ENCODE measurements at regions not wholly inside any gene's neighbourhood (a gene's known extent, or its start where the extent isn't known, plus 50 kb on each side); places are given as distances from the start of the nearest gene placed in this dataset.

DNA sequence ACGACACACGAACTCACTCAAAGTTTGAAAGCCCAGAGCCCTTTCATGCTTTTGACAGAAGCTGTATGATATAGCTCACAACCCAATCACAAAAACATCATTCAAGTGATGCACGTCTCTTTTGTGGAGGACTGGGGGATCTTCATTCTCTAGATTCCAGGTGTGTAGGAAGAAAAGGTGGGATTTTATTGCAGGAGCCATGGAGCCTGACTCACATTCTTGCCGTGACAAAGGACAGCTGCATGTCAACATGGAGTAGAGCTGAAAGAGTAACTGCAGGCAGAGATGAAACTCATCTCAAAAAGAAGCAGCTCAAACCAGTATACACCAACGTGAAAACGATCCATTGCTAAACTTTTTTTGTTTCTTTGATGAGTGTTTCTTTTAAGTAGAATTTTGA is 50.9 kb upstream of the PDE1A start:
- no peak overlapping the region for H3K4me3 ChIP-seq
- TF ChIP-seq, protein P1, sequence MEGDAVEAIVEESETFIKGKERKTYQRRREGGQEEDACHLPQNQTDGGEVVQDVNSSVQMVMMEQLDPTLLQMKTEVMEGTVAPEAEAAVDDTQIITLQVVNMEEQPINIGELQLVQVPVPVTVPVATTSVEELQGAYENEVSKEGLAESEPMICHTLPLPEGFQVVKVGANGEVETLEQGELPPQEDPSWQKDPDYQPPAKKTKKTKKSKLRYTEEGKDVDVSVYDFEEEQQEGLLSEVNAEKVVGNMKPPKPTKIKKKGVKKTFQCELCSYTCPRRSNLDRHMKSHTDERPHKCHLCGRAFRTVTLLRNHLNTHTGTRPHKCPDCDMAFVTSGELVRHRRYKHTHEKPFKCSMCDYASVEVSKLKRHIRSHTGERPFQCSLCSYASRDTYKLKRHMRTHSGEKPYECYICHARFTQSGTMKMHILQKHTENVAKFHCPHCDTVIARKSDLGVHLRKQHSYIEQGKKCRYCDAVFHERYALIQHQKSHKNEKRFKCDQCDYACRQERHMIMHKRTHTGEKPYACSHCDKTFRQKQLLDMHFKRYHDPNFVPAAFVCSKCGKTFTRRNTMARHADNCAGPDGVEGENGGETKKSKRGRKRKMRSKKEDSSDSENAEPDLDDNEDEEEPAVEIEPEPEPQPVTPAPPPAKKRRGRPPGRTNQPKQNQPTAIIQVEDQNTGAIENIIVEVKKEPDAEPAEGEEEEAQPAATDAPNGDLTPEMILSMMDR (IDR thresholded peaks at IDR 0.05) = no peak
- H3K27ac ChIP-seq = no peak overlapping the region
- intact Hi-C loops (cut with DNase I) = no loop called here
- ATAC-seq (no peak), DNase-seq (no peak)
- H3K4me1 ChIP-seq = no peaks in the 10 kb centered on the region
- no peaks in the 10 kb centered on the region for H3K36me3 ChIP-seq
- no peaks in the 10 kb centered on the region for H3K27me3 ChIP-seq
- peaks cover 0 to 7% of the 10 kb centered on the region in 2 donors for H3K9me3 ChIP-seq

DNA sequence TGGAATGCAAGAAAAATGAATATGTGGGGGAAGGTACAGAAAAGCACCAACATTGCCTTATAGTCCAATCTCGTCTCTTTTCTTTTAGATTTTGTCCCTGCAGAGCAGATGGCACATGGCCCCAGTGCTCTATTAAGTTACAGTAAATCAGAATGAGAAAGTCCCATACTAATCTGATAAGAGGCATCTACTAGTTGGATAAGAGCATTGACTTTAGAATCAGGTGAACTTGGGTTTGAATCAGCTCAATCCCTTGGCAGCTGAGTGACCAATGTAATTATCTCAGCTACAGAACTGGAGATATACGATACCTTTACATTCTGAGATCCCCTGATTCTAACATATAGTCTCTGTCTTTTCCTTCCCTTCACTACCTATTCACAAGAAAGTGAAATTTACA is 54.8 kb upstream of the PDE1A start:
- intact Hi-C loops (cut with DNase I) = no loop called here
- H3K4me1 ChIP-seq = no peaks in the 10 kb centered on the region
- H3K27me3 ChIP-seq = no peaks in the 10 kb centered on the region
- H3K27ac ChIP-seq = no peak overlapping the region
- no peak for DNase-seq
- no peak for ATAC-seq
- no peak overlapping the region for H3K4me3 ChIP-seq
- no peaks in the 10 kb centered on the region for H3K9me3 ChIP-seq
- TF ChIP-seq, protein P1 (IDR thresholded peaks at IDR 0.05) = no peak
- no peaks in the 10 kb centered on the region for H3K36me3 ChIP-seq

DNA sequence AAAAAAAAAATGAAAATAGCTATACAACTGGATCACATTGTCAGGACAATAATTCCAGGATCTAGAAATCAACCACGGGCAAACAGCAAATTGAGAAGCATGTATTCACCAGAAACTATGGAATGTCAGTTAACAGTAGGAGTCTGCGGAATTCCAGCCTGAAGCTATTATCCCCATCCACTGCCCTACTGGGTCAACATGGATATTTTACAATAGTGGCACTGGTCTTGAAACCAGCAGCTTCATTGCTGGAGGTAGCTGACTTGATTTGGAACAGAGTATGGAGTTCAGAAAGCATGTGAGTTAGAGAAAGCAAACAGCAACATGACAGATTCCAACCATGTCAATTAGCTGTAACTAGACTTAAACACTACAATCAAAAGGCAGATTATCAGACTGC is 55.7 kb upstream of the PDE1A start:
- Histone ChIP-seq H3K4me1 (no peaks in the 10 kb centered on the region), H3K27me3 (no peaks in the 10 kb centered on the region), H3K27ac (no peak overlapping the region), H3K4me3 (no peak overlapping the region), H3K36me3 (no peaks in the 10 kb centered on the region), H3K9me3 (no peaks in the 10 kb centered on the region)
- intact Hi-C loops (cut with DNase I) = no loop called here
- DNase-seq (no peak), ATAC-seq (no peak)
- TF ChIP-seq, protein P1 (IDR thresholded peaks at IDR 0.05) = no peak

DNA sequence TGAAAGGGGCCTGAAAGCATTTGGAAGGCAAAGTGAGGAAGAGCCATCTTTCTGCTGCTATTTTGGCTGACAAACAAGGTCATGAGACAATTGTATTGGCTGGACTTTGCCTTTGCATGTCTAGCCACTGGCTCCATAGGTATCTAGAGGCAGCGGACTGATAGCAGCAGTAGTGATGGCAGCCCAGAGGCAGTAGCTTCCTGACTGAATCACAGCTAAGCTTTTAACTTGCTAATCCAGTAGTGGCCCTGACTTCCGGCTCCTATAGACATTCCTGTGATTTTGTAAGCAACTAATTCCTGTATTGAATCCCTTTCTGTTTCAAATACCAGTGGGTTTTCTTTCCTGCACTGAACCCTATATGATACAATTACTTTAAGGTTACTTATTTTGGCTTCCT is 69.8 kb upstream of the PDE1A start:
- intact Hi-C loops (cut with DNase I) = no loop called here
- ATAC-seq (no peak), DNase-seq (no peak)
- Histone ChIP-seq H3K36me3 (no peaks in the 10 kb centered on the region), H3K4me3 (no peak overlapping the region), H3K27me3 (no peaks in the 10 kb centered on the region), H3K27ac (no peak overlapping the region), H3K4me1 (no peaks in the 10 kb centered on the region), H3K9me3 (no peaks in the 10 kb centered on the region)
- TF ChIP-seq, protein P1 (IDR thresholded peaks at IDR 0.05) = no peak

DNA sequence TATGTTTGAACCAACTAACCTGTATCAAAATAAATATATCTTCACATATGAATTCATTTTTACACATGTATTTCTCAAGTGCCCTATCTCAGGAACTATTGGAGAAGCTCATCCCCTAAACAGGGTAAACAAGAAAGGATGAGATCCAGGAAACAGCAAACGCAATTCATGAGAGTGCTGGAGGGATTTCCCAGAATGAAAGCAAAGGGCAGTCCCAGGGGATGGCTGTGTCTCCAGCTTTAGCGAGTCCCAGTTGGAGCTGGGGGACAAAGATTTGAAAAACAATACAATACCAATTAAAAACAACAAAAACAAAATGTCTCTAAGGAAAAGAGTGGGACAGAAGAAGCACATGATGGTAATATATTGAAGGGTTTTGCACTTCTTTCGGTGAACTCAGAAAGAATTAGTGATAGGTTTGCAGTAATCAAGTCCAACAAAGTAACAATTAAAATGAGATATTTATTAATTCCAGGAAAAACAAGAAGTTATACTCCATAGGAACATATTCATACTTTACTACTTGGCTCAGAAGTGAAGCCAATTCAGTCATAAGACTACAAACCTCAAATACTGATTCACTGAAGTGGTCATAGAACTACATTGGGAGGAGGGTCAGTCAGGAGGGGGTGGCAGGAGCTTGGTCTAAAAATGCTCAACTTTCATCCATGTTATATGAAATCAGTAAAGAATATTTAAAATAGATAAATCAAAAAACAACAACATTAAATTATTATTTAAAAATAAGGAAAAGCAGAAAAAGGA is 73.1 kb upstream of the PDE1A start:
- Histone ChIP-seq H3K36me3 (no peaks in the 10 kb centered on the region), H3K4me3 (no peak overlapping the region), H3K27me3 (no peaks in the 10 kb centered on the region), H3K9me3 (no peaks in the 10 kb centered on the region), H3K27ac (no peak overlapping the region), H3K4me1 (no peaks in the 10 kb centered on the region)
- ATAC-seq (no peak), DNase-seq (no peak)
- TF ChIP-seq, protein P1 (IDR thresholded peaks at IDR 0.05) = no peak
- intact Hi-C loops (cut with DNase I) = no loop called here

Measured in left lung (tissue), 4 donors.